ENCODE measurements at regions not wholly inside any gene's neighbourhood (a gene's known extent, or its start where the extent isn't known, plus 50 kb on each side); places are given as distances from the start of the nearest gene placed in this dataset.

GRCh38 chr15:39358441-39359041 lies 222.3 kb upstream of the THBS1 start:
- no peaks in the 10 kb centered on the region for H3K4me1 ChIP-seq (ENCODE audit: insufficient read depth, low read length)
- no peaks in the 10 kb centered on the region for H3K36me3 ChIP-seq (ENCODE audit: insufficient read depth, low read length)
- H3K27ac ChIP-seq (ENCODE audit: low read depth, low read length): no peak overlapping the region
- no peaks in the 10 kb centered on the region for H3K36me3 Mint-ChIP-seq
- H3K27me3 Mint-ChIP-seq: peaks cover 6 to 45% of the 10 kb centered on the region in 2 donors
- CTCF ChIA-PET: no interaction called here
- H3K4me3 ChIP-seq (ENCODE audit: low read length): no peak overlapping the region
- no peaks in the 10 kb centered on the region for H3K27me3 ChIP-seq (ENCODE audit: insufficient read depth, low read length, poor library complexity, severe bottlenecking)
- POLR2A ChIA-PET: no interaction called here
- no peak overlapping the region for H3K27ac Mint-ChIP-seq
- no peak for DNase-seq
- no peaks in the 10 kb centered on the region for H3K9me3 ChIP-seq (ENCODE audit: low read length)
- H3K4me1 Mint-ChIP-seq: no peaks in the 10 kb centered on the region
- H3K9me3 Mint-ChIP-seq: peaks cover 0 to 2% (median 0%) of the 10 kb centered on the region in 5 donors
- no peak overlapping the region for H3K4me3 Mint-ChIP-seq

GRCh38 chr15:39359771-39360170 lies 221.1 kb upstream of the THBS1 start:
- Histone ChIP-seq H3K27me3 (ENCODE audit: insufficient read depth, low read length, poor library complexity, severe bottlenecking) (no peaks in the 10 kb centered on the region), H3K27ac (ENCODE audit: low read depth, low read length) (no peak overlapping the region), H3K4me3 (ENCODE audit: low read length) (no peak overlapping the region), H3K36me3 (ENCODE audit: insufficient read depth, low read length) (no peaks in the 10 kb centered on the region), H3K9me3 (ENCODE audit: low read length) (no peaks in the 10 kb centered on the region), H3K4me1 (ENCODE audit: insufficient read depth, low read length) (no peaks in the 10 kb centered on the region)
- no peak for DNase-seq
- no peak overlapping the region for H3K4me3 Mint-ChIP-seq
- H3K36me3 Mint-ChIP-seq: no peaks in the 10 kb centered on the region
- peaks cover 0 to 2% (median 0%) of the 10 kb centered on the region in 5 donors for H3K9me3 Mint-ChIP-seq
- H3K4me1 Mint-ChIP-seq: no peaks in the 10 kb centered on the region
- H3K27ac Mint-ChIP-seq: no peak overlapping the region
- ChIA-PET POLR2A (no interaction called here), CTCF (no interaction called here)
- H3K27me3 Mint-ChIP-seq: peaks cover 9 to 58% of the 10 kb centered on the region in 2 donors

GRCh38 chr15:39360452-39360851 lies 220.4 kb upstream of the THBS1 start:
- DNase-seq: no peak
- Histone ChIP-seq H3K9me3 (ENCODE audit: low read length) (no peaks in the 10 kb centered on the region), H3K27me3 (ENCODE audit: insufficient read depth, low read length, poor library complexity, severe bottlenecking) (no peaks in the 10 kb centered on the region), H3K27ac (ENCODE audit: low read depth, low read length) (no peak overlapping the region), H3K4me1 (ENCODE audit: insufficient read depth, low read length) (no peaks in the 10 kb centered on the region), H3K4me3 (ENCODE audit: low read length) (no peak overlapping the region), H3K36me3 (ENCODE audit: insufficient read depth, low read length) (no peaks in the 10 kb centered on the region)
- peaks cover 0 to 2% (median 0%) of the 10 kb centered on the region in 5 donors for H3K9me3 Mint-ChIP-seq
- H3K27ac Mint-ChIP-seq: no peak overlapping the region
- no peaks in the 10 kb centered on the region for H3K4me1 Mint-ChIP-seq
- ChIA-PET CTCF (no interaction called here), POLR2A (no interaction called here)
- H3K27me3 Mint-ChIP-seq: peaks cover 9 to 63% of the 10 kb centered on the region in 2 donors
- H3K36me3 Mint-ChIP-seq: no peaks in the 10 kb centered on the region
- H3K4me3 Mint-ChIP-seq: no peak overlapping the region

GRCh38 chr15:39361497-39361896 lies 219.4 kb upstream of the THBS1 start:
- DNase-seq: no peak
- no peaks in the 10 kb centered on the region for H3K4me1 ChIP-seq (ENCODE audit: insufficient read depth, low read length)
- Mint-ChIP-seq H3K4me3 (no peak overlapping the region), H3K4me1 (no peaks in the 10 kb centered on the region), H3K27ac (no peak overlapping the region), H3K36me3 (no peaks in the 10 kb centered on the region), H3K27me3 (peaks cover 8 to 69% of the 10 kb centered on the region in 2 donors), H3K9me3 (peaks cover 0 to 2% (median 0%) of the 10 kb centered on the region in 5 donors)
- no peaks in the 10 kb centered on the region for H3K9me3 ChIP-seq (ENCODE audit: low read length)
- H3K27ac ChIP-seq (ENCODE audit: low read depth, low read length): no peak overlapping the region
- ChIA-PET POLR2A (no interaction called here), CTCF (no interaction called here)
- no peaks in the 10 kb centered on the region for H3K27me3 ChIP-seq (ENCODE audit: insufficient read depth, low read length, poor library complexity, severe bottlenecking)
- no peaks in the 10 kb centered on the region for H3K36me3 ChIP-seq (ENCODE audit: insufficient read depth, low read length)
- no peak overlapping the region for H3K4me3 ChIP-seq (ENCODE audit: low read length)

- H3K36me3 ChIP-seq (ENCODE audit: insufficient read depth, low read length): no peaks in the 10 kb centered on the region
- H3K4me1 Mint-ChIP-seq: no peaks in the 10 kb centered on the region
- no peak overlapping the region for H3K4me3 ChIP-seq (ENCODE audit: low read length)
- no peak overlapping the region for H3K27ac Mint-ChIP-seq
- ChIA-PET POLR2A (no interaction called here), CTCF (interaction anchor here (0.5 kb wide), 1 partner anchor 609 kb away, joined by 3 read pairs; no protein-coding TSS in a partner anchor)
- H3K27ac ChIP-seq (ENCODE audit: low read depth, low read length): no peak overlapping the region
- peaks cover 0 to 3% (median 0%) of the 10 kb centered on the region in 5 donors for H3K9me3 Mint-ChIP-seq
- no peaks in the 10 kb centered on the region for H3K36me3 Mint-ChIP-seq
- no peaks in the 10 kb centered on the region for H3K27me3 ChIP-seq (ENCODE audit: insufficient read depth, low read length, poor library complexity, severe bottlenecking)
- H3K4me1 ChIP-seq (ENCODE audit: insufficient read depth, low read length): no peaks in the 10 kb centered on the region
- no peaks in the 10 kb centered on the region for H3K9me3 ChIP-seq (ENCODE audit: low read length)
- peaks cover 6 to 67% of the 10 kb centered on the region in 2 donors for H3K27me3 Mint-ChIP-seq
- H3K4me3 Mint-ChIP-seq: no peak overlapping the region
- no peak for DNase-seq
Measured at GRCh38 chr15:39362821-39363561, 217.9 kb upstream of the THBS1 start.

GRCh38 chr15:39363761-39364586 lies 216.9 kb upstream of the THBS1 start:
- DNase-seq: no peak
- no peaks in the 10 kb centered on the region for H3K4me1 Mint-ChIP-seq
- no peak overlapping the region for H3K27ac Mint-ChIP-seq
- H3K4me3 Mint-ChIP-seq: no peak overlapping the region
- Histone ChIP-seq H3K27ac (ENCODE audit: low read depth, low read length) (no peak overlapping the region), H3K9me3 (ENCODE audit: low read length) (no peaks in the 10 kb centered on the region), H3K4me3 (ENCODE audit: low read length) (no peak overlapping the region), H3K36me3 (ENCODE audit: insufficient read depth, low read length) (no peaks in the 10 kb centered on the region), H3K4me1 (ENCODE audit: insufficient read depth, low read length) (no peaks in the 10 kb centered on the region), H3K27me3 (ENCODE audit: insufficient read depth, low read length, poor library complexity, severe bottlenecking) (no peaks in the 10 kb centered on the region)
- peaks cover 6 to 60% of the 10 kb centered on the region in 2 donors for H3K27me3 Mint-ChIP-seq
- H3K36me3 Mint-ChIP-seq: no peaks in the 10 kb centered on the region
- ChIA-PET CTCF (no interaction called here), POLR2A (no interaction called here)
- peaks cover 0 to 6% (median 3%) of the 10 kb centered on the region in 5 donors for H3K9me3 Mint-ChIP-seq

- ChIA-PET POLR2A (no interaction called here), CTCF (no interaction called here)
- Histone ChIP-seq H3K27ac (ENCODE audit: low read depth, low read length) (no peak overlapping the region), H3K9me3 (ENCODE audit: low read length) (no peaks in the 10 kb centered on the region), H3K4me1 (ENCODE audit: insufficient read depth, low read length) (no peaks in the 10 kb centered on the region), H3K27me3 (ENCODE audit: insufficient read depth, low read length, poor library complexity, severe bottlenecking) (no peaks in the 10 kb centered on the region), H3K4me3 (ENCODE audit: low read length) (no peak overlapping the region), H3K36me3 (ENCODE audit: insufficient read depth, low read length) (no peaks in the 10 kb centered on the region)
- no peaks in the 10 kb centered on the region for H3K4me1 Mint-ChIP-seq
- H3K9me3 Mint-ChIP-seq: peaks cover 0 to 14% (median 8%) of the 10 kb centered on the region in 5 donors
- no peak overlapping the region for H3K4me3 Mint-ChIP-seq
- no peak overlapping the region for H3K27ac Mint-ChIP-seq
- no peaks in the 10 kb centered on the region for H3K36me3 Mint-ChIP-seq
- peaks cover 3 to 60% of the 10 kb centered on the region in 2 donors for H3K27me3 Mint-ChIP-seq
- no peak for DNase-seq
Measured at GRCh38 chr15:39364721-39365120, 216.2 kb upstream of the THBS1 start.

- Histone ChIP-seq H3K36me3 (ENCODE audit: insufficient read depth, low read length) (no peaks in the 10 kb centered on the region), H3K27ac (ENCODE audit: low read depth, low read length) (no peak overlapping the region), H3K4me1 (ENCODE audit: insufficient read depth, low read length) (no peaks in the 10 kb centered on the region), H3K27me3 (ENCODE audit: insufficient read depth, low read length, poor library complexity, severe bottlenecking) (no peaks in the 10 kb centered on the region), H3K4me3 (ENCODE audit: low read length) (no peak overlapping the region), H3K9me3 (ENCODE audit: low read length) (no peaks in the 10 kb centered on the region)
- peaks cover 2 to 17% (median 10%) of the 10 kb centered on the region in 5 donors for H3K9me3 Mint-ChIP-seq
- H3K4me1 Mint-ChIP-seq: no peaks in the 10 kb centered on the region
- CTCF ChIA-PET: no interaction called here
- DNase-seq: no peak
- peaks cover 3 to 60% of the 10 kb centered on the region in 2 donors for H3K27me3 Mint-ChIP-seq
- no peak overlapping the region for H3K27ac Mint-ChIP-seq
- no peak overlapping the region for H3K4me3 Mint-ChIP-seq
- POLR2A ChIA-PET: no interaction called here
- H3K36me3 Mint-ChIP-seq: no peaks in the 10 kb centered on the region
Measured at GRCh38 chr15:39365161-39365560, 215.7 kb upstream of the THBS1 start.
